PC-9 (cell line): ENCODE measurements at regions not wholly inside any gene's neighbourhood (a gene's known extent, or its start where the extent isn't known, plus 50 kb on each side); places are given as distances from the start of the nearest gene placed in this dataset.

Experiments used
- CTCF ChIP-seq: fragments of 200-600 bp; sonication (generic); conservative IDR thresholded peaks from 2 replicates; pipeline ENCODE4 v1.6.1; 2017; ENCODE audit warnings: mixed run types, antibody characterized with exemption, mild to moderate bottlenecking, moderate library complexity
- EZH2 ChIP-seq: fragments of 200-600 bp; sonication (generic); IDR thresholded peaks from 2 replicates; pipeline ENCODE4 v1.8.0; 2017; ENCODE audit warnings: antibody characterized with exemption, low read depth

- no peak for TF ChIP-seq CTCF
- no peak for TF ChIP-seq EZH2
Observed at GRCh38 chr18:78526275-78526674, 453.3 kb upstream of the SALL3 start.
